OCI-LY7 (cell line): ENCODE measurements at regions not wholly inside any gene's neighbourhood (a gene's known extent, or its start where the extent isn't known, plus 50 kb on each side); places are given as distances from the start of the nearest gene placed in this dataset.

Experiments used
- BruUV-seq: library from RNA; stranded (reverse); fragments of 400-500 nt; replicated peaks from 2 replicates; lab custom pipeline; 2021; lab: Mats Ljungman, UMichigan
- CTCF ChIA-PET: fragments of 300-600 bp; sonication (Branson Sonifier 250); formaldehyde crosslinking; loops from one replicate; lab custom pipeline; 2022; ENCODE audit warnings: antibody characterized with exemption; ENCODE audit not compliant: unreplicated experiment; lab: Charles Lee
- POLR2A ChIA-PET: fragments of 300-600 bp; sonication (Branson Sonifier 250); formaldehyde crosslinking; loops from one replicate; lab custom pipeline; 2022; ENCODE audit warnings: antibody characterized with exemption; lab: Charles Lee
- DNase-seq: peaks from one replicate; pipeline ENCODE4 v3.0.0-alpha.2; 2015; ENCODE audit warnings: low spot score
- H2AFZ ChIP-seq: fragments of 200-600 bp; sonication (generic), shearing (Covaris generic); 2 replicates; pipeline ENCODE4 v1.6.1; 2014; ENCODE audit warnings: mild to moderate bottlenecking, antibody characterized with exemption, low read length, moderate library complexity
- H3K27ac ChIP-seq: fragments of 200-600 bp; sonication (generic); 2 replicates; pipeline ENCODE4 v1.5.1; 2014; ENCODE audit warnings: mixed run types, low read depth, mild to moderate bottlenecking, moderate library complexity, low read length, inconsistent platforms; ENCODE audit not compliant: poor library complexity, severe bottlenecking
- H3K36me3 ChIP-seq: fragments of 200-600 bp; sonication (generic); 2 replicates; pipeline ENCODE4 v1.6.1; 2014; ENCODE audit warnings: mild to moderate bottlenecking, antibody characterized with exemption, low read length, moderate library complexity, mixed read lengths; ENCODE audit not compliant: insufficient read depth
- H3K4me1 ChIP-seq: fragments of 200-600 bp; sonication (generic); 2 replicates; pipeline ENCODE4 v1.5.1; 2014; ENCODE audit warnings: mild to moderate bottlenecking, low read length; ENCODE audit not compliant: insufficient read depth, poor library complexity, severe bottlenecking
- H3K4me2 ChIP-seq: fragments of 200-600 bp; sonication (generic); 2 replicates; pipeline ENCODE4 v1.6.1; 2014; ENCODE audit warnings: mild to moderate bottlenecking, low read length
- H3K4me3 ChIP-seq: fragments of 200-600 bp; sonication (generic); 2 replicates; pipeline ENCODE4 v1.5.1; 2014; ENCODE audit warnings: mild to moderate bottlenecking, low read depth, low read length; ENCODE audit not compliant: poor library complexity, severe bottlenecking
- H3K79me2 ChIP-seq: fragments of 200-600 bp; sonication (generic); 2 replicates; pipeline ENCODE4 v1.6.1; 2016; ENCODE audit warnings: low read depth, mild to moderate bottlenecking, low read length, moderate library complexity, mixed read lengths; ENCODE audit not compliant: insufficient read depth
- H3K9me2 ChIP-seq: fragments of 200-600 bp; sonication (generic); 2 replicates; pipeline ENCODE4 v1.6.1; 2016; ENCODE audit warnings: mild to moderate bottlenecking, low read length, mixed read lengths; ENCODE audit not compliant: insufficient read depth
- H3K9me3 ChIP-seq: fragments of 200-600 bp; sonication (generic); 2 replicates; pipeline ENCODE4 v1.6.1; 2014; ENCODE audit warnings: mild to moderate bottlenecking, mixed run types, low read length, mixed read lengths
- H4K20me1 ChIP-seq: fragments of 200-600 bp; sonication (generic); 2 replicates; pipeline ENCODE4 v1.6.1; 2014; ENCODE audit warnings: mild to moderate bottlenecking, antibody characterized with exemption, low read length, moderate library complexity, mixed read lengths; ENCODE audit not compliant: insufficient read depth
- EZH2phosphoT487 ChIP-seq: fragments of 200-600 bp; sonication (generic); IDR thresholded peaks from 2 replicates; pipeline ENCODE4 v1.6.1; 2018; ENCODE audit warnings: low read depth, borderline replicate concordance, mild to moderate bottlenecking, mixed run types, antibody characterized with exemption, low read length, moderate library complexity, mixed read lengths
- intact Hi-C: fragments of 100-400 bp; cut with micrococcal nuclease; formaldehyde crosslinking; loops from one replicate; pipeline ENCODE4 v1.10.0; 2022; ENCODE audit not compliant: unreplicated experiment
- TF ChIP-seq, protein P1 (sequence below): fragments of 200-600 bp; sonication (generic); conservative IDR thresholded peaks from 2 replicates; pipeline ENCODE4 v1.5.1; 2014; ENCODE audit warnings: mild to moderate bottlenecking, antibody characterized with exemption, low read length, moderate library complexity, mixed read lengths

DNA sequence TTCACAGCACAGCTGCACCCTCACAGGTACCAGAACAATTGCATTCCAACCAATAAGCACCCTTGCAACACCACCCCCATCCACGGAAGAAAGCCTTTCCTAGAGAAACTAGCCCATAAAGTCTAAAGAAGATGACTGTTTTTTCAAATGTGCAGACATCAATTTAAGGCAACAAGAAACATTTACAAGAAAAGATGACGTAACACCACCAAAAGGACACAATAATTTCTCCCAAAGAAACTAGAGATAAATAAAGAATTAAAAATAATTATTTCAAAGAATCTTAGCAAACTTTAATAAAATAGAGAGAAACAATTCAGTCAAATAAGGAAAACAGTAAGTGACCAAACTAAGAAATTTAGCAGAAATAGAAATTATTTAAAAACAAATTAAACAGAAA lies 352.3 kb upstream of the ATXN7L3B start:
- POLR2A ChIA-PET = interaction anchor here (1.4 kb wide), 1 partner anchor 10 kb away, joined by 3 read pairs; no protein-coding TSS in a partner anchor
- Histone ChIP-seq H3K4me3 (no peak overlapping the region), H3K36me3 (no peaks in the 10 kb centered on the region), H3K4me2 (no peak overlapping the region), H3K4me1 (no peaks in the 10 kb centered on the region), H3K9me2 (no peaks in the 10 kb centered on the region), H3K27ac (no peak overlapping the region), H2AFZ (no peak overlapping the region), H4K20me1 (no peaks in the 10 kb centered on the region), H3K9me3 (no peaks in the 10 kb centered on the region), H3K79me2 (no peaks in the 10 kb centered on the region)
- TF ChIP-seq, protein P1, sequence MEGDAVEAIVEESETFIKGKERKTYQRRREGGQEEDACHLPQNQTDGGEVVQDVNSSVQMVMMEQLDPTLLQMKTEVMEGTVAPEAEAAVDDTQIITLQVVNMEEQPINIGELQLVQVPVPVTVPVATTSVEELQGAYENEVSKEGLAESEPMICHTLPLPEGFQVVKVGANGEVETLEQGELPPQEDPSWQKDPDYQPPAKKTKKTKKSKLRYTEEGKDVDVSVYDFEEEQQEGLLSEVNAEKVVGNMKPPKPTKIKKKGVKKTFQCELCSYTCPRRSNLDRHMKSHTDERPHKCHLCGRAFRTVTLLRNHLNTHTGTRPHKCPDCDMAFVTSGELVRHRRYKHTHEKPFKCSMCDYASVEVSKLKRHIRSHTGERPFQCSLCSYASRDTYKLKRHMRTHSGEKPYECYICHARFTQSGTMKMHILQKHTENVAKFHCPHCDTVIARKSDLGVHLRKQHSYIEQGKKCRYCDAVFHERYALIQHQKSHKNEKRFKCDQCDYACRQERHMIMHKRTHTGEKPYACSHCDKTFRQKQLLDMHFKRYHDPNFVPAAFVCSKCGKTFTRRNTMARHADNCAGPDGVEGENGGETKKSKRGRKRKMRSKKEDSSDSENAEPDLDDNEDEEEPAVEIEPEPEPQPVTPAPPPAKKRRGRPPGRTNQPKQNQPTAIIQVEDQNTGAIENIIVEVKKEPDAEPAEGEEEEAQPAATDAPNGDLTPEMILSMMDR = no peak
- no peak for TF ChIP-seq EZH2phosphoT487
- no TSS peak for BruUV-seq
- no peak for DNase-seq
- CTCF ChIA-PET = no interaction called here
- intact Hi-C loops = no loop called here

DNA sequence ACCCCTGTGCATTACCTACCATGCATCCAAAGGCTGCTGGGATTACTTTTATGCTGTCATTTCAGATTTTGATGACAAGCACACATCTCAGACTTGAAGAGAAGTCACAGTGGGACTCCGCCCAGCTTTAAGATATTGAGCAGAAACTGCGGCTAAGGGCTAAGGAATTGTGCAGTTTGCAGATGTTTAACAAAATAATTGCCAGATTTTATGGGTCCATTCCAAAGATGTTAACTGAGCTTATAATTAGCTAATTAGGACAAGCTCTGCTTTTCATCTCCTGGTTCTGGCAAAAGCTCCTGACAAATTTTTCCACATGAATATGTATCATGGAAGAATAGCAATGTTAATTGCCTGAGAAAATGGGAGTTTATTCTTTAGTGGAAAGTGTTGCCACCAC lies 344.4 kb upstream of the ATXN7L3B start:
- ChIA-PET CTCF (no interaction called here), POLR2A (interaction anchor here (0.7 to 1.3 kb wide), 2 partner anchors 38 to 156 kb away, joined by 3 read pairs; no protein-coding TSS in a partner anchor)
- H3K9me2 ChIP-seq = no peaks in the 10 kb centered on the region
- H3K36me3 ChIP-seq = no peaks in the 10 kb centered on the region
- no peaks in the 10 kb centered on the region for H3K9me3 ChIP-seq
- H3K27ac ChIP-seq = no peak overlapping the region
- no peak overlapping the region for H2AFZ ChIP-seq
- H4K20me1 ChIP-seq = no peaks in the 10 kb centered on the region
- BruUV-seq = no TSS peak
- no peak overlapping the region for H3K4me3 ChIP-seq
- H3K4me1 ChIP-seq = no peaks in the 10 kb centered on the region
- no peak overlapping the region for H3K4me2 ChIP-seq
- H3K79me2 ChIP-seq = no peaks in the 10 kb centered on the region
- DNase-seq = no peak
- intact Hi-C loops = no loop called here
- TF ChIP-seq EZH2phosphoT487 = no peak
- TF ChIP-seq, protein P1 = no peak

DNA sequence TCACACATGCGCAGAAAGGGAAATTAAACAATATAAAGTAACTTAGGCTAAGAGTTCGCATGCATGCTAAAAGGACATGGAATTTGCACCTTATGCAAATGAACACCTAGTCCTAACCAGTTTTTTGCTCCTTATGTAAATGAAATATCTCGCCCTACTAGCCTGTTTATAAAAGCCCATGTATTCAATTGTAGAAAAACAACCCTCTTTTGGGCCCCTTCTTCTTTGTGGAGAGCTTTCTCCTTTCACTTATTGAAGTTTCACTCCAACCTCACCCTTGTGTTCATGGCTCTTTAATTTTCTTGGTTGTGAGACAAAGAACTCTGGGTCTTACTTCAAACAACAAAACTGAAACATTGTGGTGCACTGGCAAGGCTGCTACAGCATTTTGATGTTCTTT lies 333.4 kb upstream of the ATXN7L3B start:
- TF ChIP-seq EZH2phosphoT487 = no peak
- TF ChIP-seq, protein P1 = no peak

More for the DNA sequence above, 333.4 kb upstream of the ATXN7L3B start:
- Histone ChIP-seq H3K4me1 (no peaks in the 10 kb centered on the region), H3K27ac (no peak overlapping the region), H3K9me3 (0 out of 2 replicates have a peak, but pooled peaks cover 4% of the 10 kb centered on the region), H3K4me3 (no peak overlapping the region), H2AFZ (no peak overlapping the region), H3K79me2 (no peaks in the 10 kb centered on the region), H4K20me1 (no peaks in the 10 kb centered on the region), H3K36me3 (no peaks in the 10 kb centered on the region), H3K4me2 (no peak overlapping the region), H3K9me2 (no peaks in the 10 kb centered on the region)
- no peak for DNase-seq
- ChIA-PET CTCF (no interaction called here), POLR2A (interaction anchor here (0.6 kb wide), 1 partner anchor 38 kb away, joined by 3 read pairs; no protein-coding TSS in a partner anchor)
- intact Hi-C loops = no loop called here
- no TSS peak for BruUV-seq
